ENCODE measurements at regions not wholly inside any gene's neighbourhood (a gene's known extent, or its start where the extent isn't known, plus 50 kb on each side); places are given as distances from the start of the nearest gene placed in this dataset.

DNA sequence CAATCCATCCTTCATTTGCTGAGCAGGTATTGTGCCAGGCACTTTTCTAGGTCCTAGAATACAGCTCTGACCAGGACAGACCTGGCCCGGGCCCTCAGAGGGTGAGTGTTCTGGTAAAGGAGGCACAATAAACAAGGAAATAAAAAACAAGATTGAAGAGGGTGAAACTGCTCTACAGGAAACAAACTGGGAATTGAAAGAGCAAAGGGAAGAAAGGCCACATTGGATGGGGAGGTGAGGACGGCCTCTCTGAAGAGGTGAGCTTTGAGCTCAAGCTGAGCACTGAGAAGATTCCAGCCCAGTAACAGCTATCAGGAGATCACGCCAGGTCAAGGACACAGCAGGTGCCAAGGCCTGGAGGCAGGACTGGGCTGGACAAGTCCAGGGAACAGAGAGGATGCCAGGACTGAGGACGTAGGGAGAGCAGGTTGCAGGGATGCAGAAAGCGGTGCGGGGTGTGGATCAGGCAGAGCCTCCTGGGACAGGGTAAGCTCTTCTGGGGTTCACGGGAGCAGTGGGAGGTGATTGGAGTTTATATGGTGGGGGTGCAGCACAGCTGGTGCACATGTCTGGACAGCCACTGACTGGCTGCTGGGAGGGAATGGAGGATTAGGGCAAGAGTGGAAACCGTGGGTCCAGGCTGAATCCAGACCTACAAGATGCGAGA, 433.3 kb downstream of the PREX1 start:
- TF ChIP-seq, protein P1, sequence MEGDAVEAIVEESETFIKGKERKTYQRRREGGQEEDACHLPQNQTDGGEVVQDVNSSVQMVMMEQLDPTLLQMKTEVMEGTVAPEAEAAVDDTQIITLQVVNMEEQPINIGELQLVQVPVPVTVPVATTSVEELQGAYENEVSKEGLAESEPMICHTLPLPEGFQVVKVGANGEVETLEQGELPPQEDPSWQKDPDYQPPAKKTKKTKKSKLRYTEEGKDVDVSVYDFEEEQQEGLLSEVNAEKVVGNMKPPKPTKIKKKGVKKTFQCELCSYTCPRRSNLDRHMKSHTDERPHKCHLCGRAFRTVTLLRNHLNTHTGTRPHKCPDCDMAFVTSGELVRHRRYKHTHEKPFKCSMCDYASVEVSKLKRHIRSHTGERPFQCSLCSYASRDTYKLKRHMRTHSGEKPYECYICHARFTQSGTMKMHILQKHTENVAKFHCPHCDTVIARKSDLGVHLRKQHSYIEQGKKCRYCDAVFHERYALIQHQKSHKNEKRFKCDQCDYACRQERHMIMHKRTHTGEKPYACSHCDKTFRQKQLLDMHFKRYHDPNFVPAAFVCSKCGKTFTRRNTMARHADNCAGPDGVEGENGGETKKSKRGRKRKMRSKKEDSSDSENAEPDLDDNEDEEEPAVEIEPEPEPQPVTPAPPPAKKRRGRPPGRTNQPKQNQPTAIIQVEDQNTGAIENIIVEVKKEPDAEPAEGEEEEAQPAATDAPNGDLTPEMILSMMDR (conservative IDR thresholded peaks at IDR 0.05 in 1 of 2, IDR thresholded peaks at IDR 0.05 in 1 of 2; ENCODE audit: extremely low read depth in 1 of 2, insufficient read depth in 1 of 2, low read depth in 1 of 2, low read length in 2 of 2), result no peak
- no peak for TF ChIP-seq EZH2 (IDR thresholded peaks at IDR 0.05; ENCODE audit: borderline replicate concordance, low read length)

Data from mammary epithelial cell (primary cell).